ENCODE measurements at regions not wholly inside any gene's neighbourhood (a gene's known extent, or its start where the extent isn't known, plus 50 kb on each side); places are given as distances from the start of the nearest gene placed in this dataset.

DNA sequence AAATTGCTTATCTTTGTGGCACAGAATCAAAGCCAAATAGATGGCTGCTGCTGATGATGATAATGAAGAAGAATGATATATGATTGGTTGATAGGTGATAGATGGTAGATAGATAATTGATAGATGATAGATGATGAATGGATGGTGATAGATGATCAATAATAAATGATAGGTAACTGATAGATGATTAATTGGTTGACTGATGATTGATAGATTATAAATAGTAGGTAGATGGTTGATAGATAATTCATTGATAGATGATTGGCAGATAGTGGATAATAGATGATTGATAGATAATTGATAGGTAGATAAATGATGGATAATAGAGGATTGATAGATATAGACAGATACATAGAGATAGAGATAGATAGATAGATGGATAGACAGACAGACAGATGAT, 430.2 kb downstream of the EIPR1 start:
- TF ChIP-seq POLR2AphosphoS5 (IDR thresholded peaks at IDR 0.05; ENCODE audit: low read depth, low read length), result no peak
- TF ChIP-seq, protein P1, sequence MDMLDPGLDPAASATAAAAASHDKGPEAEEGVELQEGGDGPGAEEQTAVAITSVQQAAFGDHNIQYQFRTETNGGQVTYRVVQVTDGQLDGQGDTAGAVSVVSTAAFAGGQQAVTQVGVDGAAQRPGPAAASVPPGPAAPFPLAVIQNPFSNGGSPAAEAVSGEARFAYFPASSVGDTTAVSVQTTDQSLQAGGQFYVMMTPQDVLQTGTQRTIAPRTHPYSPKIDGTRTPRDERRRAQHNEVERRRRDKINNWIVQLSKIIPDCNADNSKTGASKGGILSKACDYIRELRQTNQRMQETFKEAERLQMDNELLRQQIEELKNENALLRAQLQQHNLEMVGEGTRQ (IDR thresholded peaks at IDR 0.05; ENCODE audit: low read length), result no peak
- TF ChIP-seq POLR2A (IDR thresholded peaks at IDR 0.05; ENCODE audit: control extremely low read depth in 1 of 2, low read depth in 2 of 2, low read length in 2 of 2), result no peak
- TF ChIP-seq SIRT6 (IDR thresholded peaks at IDR 0.05; ENCODE audit: low read length), result no peak
- TF ChIP-seq, protein P2, sequence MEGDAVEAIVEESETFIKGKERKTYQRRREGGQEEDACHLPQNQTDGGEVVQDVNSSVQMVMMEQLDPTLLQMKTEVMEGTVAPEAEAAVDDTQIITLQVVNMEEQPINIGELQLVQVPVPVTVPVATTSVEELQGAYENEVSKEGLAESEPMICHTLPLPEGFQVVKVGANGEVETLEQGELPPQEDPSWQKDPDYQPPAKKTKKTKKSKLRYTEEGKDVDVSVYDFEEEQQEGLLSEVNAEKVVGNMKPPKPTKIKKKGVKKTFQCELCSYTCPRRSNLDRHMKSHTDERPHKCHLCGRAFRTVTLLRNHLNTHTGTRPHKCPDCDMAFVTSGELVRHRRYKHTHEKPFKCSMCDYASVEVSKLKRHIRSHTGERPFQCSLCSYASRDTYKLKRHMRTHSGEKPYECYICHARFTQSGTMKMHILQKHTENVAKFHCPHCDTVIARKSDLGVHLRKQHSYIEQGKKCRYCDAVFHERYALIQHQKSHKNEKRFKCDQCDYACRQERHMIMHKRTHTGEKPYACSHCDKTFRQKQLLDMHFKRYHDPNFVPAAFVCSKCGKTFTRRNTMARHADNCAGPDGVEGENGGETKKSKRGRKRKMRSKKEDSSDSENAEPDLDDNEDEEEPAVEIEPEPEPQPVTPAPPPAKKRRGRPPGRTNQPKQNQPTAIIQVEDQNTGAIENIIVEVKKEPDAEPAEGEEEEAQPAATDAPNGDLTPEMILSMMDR (IDR thresholded peaks at IDR 0.05; ENCODE audit: control extremely low read depth in 1 of 3, insufficient read depth in 1 of 3, low read depth in 1 of 3, low read length in 3 of 3), result no peak
- TF ChIP-seq, protein P3, sequence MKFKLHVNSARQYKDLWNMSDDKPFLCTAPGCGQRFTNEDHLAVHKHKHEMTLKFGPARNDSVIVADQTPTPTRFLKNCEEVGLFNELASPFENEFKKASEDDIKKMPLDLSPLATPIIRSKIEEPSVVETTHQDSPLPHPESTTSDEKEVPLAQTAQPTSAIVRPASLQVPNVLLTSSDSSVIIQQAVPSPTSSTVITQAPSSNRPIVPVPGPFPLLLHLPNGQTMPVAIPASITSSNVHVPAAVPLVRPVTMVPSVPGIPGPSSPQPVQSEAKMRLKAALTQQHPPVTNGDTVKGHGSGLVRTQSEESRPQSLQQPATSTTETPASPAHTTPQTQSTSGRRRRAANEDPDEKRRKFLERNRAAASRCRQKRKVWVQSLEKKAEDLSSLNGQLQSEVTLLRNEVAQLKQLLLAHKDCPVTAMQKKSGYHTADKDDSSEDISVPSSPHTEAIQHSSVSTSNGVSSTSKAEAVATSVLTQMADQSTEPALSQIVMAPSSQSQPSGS (IDR thresholded peaks at IDR 0.05; ENCODE audit: low read length), result no peak
- TF ChIP-seq, protein P4, sequence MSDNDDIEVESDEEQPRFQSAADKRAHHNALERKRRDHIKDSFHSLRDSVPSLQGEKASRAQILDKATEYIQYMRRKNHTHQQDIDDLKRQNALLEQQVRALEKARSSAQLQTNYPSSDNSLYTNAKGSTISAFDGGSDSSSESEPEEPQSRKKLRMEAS (IDR thresholded peaks at IDR 0.05), result no peak
- TF ChIP-seq GTF2F1 (IDR thresholded peaks at IDR 0.05; ENCODE audit: borderline replicate concordance, low read depth, low read length), result no peak
- TF ChIP-seq HDAC2 (IDR thresholded peaks at IDR 0.05; ENCODE audit: borderline replicate concordance in 1 of 2, low read depth in 2 of 2, low read length in 2 of 2), result no peak
- TF ChIP-seq RAD21 (IDR thresholded peaks at IDR 0.05 in 1 of 2, conservative IDR thresholded peaks at IDR 0.05 in 1 of 2; ENCODE audit: low read depth in 2 of 2, low read length in 2 of 2), result no peak
- TF ChIP-seq SRF (IDR thresholded peaks at IDR 0.05; ENCODE audit: low read depth, low read length), result no peak
- TF ChIP-seq, protein P5, sequence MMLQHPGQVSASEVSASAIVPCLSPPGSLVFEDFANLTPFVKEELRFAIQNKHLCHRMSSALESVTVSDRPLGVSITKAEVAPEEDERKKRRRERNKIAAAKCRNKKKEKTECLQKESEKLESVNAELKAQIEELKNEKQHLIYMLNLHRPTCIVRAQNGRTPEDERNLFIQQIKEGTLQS (IDR thresholded peaks at IDR 0.05; ENCODE audit: insufficient read depth, low read depth, low read length), result no peak
- TF ChIP-seq PHF8 (conservative IDR thresholded peaks at IDR 0.05; ENCODE audit: low read depth, low read length), result no peak

All from H1 (cell line).